Keratinocyte (primary cell): ENCODE measurements at regions not wholly inside any gene's neighbourhood (a gene's known extent, or its start where the extent isn't known, plus 50 kb on each side); places are given as distances from the start of the nearest gene placed in this dataset.

Experiments
- EZH2 ChIP-seq: IDR thresholded peaks from one replicate; pipeline ENCODE4 v1.6.1; 2012; ENCODE audit warnings: inconsistent platforms, mild to moderate bottlenecking, low read length, moderate library complexity
- TF ChIP-seq, protein P1 (sequence below), 3 experiments: IDR thresholded peaks in 1 of 3; conservative IDR thresholded peaks in 1 of 3; optimal IDR thresholded peaks in 1 of 3; 2 replicates in 2 of 3; 3 replicates in 1 of 3; pipeline versions ENCODE3 to v1.5.1; 2011; ENCODE audit warnings: low read length in 3 of 3, mild to moderate bottlenecking in 3 of 3, moderate library complexity in 2 of 3, control low read depth in 1 of 3, inconsistent platforms in 1 of 3; ENCODE audit not compliant: insufficient read depth in 2 of 3; ENCODE audit errors: extremely low read depth in 1 of 3

DNA sequence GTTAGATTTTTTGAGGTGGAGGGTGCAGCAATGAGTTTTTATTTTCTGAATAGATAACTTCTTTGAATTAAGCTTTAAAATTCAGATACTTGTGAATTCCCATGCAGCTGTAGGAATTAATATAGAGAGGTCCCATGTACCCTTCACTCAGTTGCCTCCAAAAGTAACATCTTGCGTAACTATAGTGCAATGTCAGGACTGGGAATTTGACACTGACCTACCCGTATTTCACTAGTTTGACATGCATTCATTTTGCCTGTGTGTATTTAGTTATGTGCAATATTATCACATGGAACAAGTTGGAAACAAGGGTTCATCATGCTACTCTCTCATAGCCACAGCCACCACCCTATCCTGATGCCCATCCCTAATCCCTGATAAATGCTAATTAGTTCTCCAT, 147.1 kb upstream of the IGFBP3 start:
- TF ChIP-seq, protein P1, sequence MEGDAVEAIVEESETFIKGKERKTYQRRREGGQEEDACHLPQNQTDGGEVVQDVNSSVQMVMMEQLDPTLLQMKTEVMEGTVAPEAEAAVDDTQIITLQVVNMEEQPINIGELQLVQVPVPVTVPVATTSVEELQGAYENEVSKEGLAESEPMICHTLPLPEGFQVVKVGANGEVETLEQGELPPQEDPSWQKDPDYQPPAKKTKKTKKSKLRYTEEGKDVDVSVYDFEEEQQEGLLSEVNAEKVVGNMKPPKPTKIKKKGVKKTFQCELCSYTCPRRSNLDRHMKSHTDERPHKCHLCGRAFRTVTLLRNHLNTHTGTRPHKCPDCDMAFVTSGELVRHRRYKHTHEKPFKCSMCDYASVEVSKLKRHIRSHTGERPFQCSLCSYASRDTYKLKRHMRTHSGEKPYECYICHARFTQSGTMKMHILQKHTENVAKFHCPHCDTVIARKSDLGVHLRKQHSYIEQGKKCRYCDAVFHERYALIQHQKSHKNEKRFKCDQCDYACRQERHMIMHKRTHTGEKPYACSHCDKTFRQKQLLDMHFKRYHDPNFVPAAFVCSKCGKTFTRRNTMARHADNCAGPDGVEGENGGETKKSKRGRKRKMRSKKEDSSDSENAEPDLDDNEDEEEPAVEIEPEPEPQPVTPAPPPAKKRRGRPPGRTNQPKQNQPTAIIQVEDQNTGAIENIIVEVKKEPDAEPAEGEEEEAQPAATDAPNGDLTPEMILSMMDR (optimal IDR thresholded peaks at IDR 0.05 in 1 of 3, IDR thresholded peaks at IDR 0.05 in 1 of 3, conservative IDR thresholded peaks at IDR 0.05 in 1 of 3; ENCODE audit: extremely low read depth in 1 of 3, insufficient read depth in 2 of 3, low read length in 3 of 3) = no peak
- TF ChIP-seq EZH2 = no peak
